Left forelimb (tissue), 1 donor: ENCODE measurements at regions not wholly inside any gene's neighbourhood (a gene's known extent, or its start where the extent isn't known, plus 50 kb on each side); places are given as distances from the start of the nearest gene placed in this dataset.
"Not testable (repeated sequence)": the region's sequence is repeated elsewhere in the genome, so short reads cannot be mapped to it uniquely, and the experiment has no call there.

ENCODE experiments used
- DNase-seq: peaks from one replicate; pipeline ENCODE4 v3.0.0-alpha.2; 2018; ENCODE audit warnings: low spot score

- DNase-seq = no peak
Measured at GRCh38 chr10:44102726-44103255, 282.1 kb downstream of the CXCL12 start.

- no peak for DNase-seq
Measured at GRCh38 chr10:44101082-44101481, 283.8 kb downstream of the CXCL12 start.

GRCh38 chr10:44099511-44099910 lies 285.4 kb downstream of the CXCL12 start:
- no peak for DNase-seq

GRCh38 chr10:44096217-44096616 lies 288.7 kb downstream of the CXCL12 start:
- DNase-seq = not testable (repeated sequence)

GRCh38 chr10:44089671-44090070 lies 295.2 kb downstream of the CXCL12 start:
- DNase-seq = no peak

DNA sequence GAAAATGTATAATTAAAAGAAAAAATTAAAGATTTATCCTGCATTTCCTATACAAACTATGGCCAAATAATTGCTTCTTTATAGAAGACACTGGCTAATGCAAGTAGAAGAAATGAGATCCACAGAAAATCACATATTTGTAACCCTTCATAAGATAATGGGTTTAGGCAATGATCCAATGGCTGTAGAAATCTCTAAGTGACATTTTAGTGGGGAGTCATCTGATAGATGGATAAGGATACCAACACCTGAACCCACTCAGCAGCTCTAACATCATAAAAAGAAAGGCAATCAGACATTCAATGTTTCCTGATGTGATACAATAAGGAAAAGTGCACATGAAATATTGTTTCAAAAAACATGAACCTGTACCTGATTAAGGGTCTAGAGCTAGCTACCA lies 297.5 kb downstream of the CXCL12 start:
- DNase-seq = no peak

DNA sequence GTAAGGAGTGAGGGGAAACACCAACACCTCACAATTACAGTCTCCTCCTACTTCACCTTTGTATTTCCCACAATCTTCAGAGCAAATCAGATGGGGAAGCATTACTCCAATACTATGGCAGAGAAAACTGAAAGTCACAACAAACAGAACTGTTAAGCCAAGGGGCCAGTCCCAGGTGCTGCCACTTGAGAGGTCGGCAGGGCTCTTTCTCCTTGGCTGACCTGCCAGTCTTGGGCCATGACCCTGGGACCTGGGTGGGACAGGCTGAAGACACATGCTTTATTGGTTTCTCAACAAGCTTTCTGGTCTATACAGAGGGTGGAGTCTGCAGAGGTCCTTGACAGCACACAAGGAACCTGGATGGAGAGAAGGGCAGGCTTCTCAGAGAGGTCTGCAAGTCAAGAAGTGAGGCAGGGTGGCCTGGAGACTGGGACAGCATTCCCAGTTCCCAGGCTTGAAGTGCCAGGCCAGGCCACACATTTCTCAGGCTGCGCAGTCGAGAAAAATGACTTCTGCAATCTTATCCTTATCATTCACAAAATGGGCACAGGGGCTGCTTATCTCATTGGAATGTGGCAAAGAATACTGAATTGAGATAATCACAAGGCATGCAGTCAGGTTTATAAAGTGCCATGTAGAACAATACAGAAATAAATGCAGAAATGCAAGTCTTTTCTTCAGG lies 301.0 kb downstream of the CXCL12 start:
- DNase-seq = no peak

DNA sequence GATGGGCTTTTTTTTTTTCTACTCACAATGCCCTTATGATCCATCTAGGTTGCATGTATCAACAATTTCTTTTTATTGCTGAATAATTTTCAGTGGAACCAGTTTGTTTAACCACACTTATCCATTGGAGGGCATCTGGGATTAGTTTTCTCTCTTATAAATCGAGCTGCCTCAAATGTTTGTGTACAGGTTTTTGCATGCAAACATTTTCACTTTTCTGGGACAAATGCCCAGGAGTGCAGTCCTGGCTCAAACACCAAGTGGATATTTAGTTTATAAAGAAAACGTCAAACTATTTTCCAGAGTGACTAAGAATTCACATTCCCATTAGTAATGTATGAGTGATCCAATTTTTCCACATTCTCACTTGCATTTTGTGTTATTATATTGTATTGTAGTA lies 313.4 kb downstream of the CXCL12 start:
- DNase-seq = no peak

- no peak for DNase-seq
Measured at GRCh38 chr10:44070282-44070681, 314.6 kb downstream of the CXCL12 start.

DNA sequence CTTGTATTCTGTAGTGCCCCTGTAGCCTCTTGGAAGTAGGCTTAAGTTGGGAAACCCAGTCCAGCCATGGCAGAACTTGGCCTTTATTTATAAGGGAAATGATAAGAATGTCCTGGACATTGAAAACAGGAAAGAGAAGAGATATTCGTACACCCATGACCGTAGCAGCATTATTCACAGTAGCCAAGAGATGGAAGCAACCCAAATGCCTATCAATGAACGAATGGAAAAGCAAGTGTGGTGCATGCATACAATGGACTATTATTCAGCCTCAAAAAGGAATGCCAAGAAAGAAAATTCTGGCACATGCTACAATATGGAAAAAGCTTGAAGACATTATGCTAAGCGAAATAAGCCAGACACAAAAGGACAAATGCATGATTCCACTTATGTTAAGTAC lies 315.3 kb downstream of the CXCL12 start:
- no peak for DNase-seq

DNA sequence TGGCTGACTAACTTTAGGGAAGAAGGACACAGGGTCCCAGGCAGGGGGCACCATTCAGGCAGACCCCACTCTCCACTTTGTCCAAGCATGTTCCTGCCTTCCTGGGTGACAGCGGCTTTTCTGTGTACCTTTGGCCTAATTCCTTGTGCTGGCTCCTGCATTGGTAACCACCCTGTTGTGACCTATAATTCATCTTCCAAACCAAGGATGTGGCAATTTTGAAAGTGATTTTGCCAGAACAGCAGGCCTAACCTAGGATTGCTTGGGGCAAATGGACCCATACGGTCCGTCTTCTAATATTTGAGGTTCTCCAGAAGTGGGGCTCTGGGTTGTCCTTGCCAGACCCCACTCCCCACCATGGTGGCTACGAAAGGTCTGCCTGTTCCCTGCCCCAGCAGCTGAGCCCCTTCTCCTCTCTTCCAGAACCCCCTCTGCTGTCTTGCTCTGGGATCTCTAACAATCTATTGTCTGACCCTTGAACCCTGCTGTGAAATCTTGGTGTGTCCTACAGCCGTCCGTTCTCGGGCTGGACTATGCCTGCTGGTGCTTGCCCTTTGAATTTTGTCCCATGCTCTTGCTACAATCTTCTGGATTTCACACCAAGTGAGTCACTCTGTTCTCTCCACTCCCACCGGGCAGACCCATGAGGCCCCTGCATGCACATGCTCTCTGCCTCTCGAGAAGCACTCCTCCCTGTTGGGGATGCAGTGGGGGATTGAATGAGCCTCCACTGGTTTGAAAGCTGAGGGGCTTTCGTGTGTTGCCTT lies 316.0 kb downstream of the CXCL12 start:
- no peak for DNase-seq

- no peak for DNase-seq
Measured at GRCh38 chr10:44067432-44067831, 317.5 kb downstream of the CXCL12 start.

DNA sequence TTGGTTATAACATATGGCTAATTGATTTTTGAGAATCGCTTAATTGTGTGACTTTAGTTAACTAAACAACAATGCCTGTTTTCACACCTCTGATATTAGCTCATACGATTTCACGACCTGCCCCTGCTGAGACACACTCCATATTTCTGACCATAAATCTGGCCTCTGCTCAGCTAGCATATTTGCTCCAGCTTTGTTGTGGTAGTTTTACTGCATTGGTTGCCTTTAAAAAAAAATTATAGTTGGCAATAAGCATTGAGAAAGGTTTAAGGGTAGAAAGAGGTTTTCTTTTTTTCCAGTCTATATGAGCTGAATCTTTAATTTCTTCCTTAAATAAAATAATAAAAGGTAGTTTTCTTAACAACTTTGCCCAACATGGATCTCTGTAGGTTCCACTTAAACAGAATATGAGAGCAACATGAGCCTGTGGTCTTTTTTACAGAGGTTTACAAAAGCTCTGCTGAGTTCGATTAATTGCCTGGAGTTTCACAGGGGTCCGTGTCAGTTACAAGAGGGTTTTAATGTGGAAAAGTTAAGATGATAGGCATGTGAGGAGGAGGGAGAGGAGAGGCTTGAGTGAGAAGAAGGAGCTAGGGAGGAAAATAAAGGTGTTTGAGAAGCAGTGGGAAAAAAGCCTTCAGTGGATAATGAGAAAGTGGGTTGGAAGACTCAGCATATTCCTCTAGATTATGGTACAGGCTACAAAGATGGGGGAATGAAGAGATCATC lies 318.2 kb downstream of the CXCL12 start:
- DNase-seq = no peak

DNA sequence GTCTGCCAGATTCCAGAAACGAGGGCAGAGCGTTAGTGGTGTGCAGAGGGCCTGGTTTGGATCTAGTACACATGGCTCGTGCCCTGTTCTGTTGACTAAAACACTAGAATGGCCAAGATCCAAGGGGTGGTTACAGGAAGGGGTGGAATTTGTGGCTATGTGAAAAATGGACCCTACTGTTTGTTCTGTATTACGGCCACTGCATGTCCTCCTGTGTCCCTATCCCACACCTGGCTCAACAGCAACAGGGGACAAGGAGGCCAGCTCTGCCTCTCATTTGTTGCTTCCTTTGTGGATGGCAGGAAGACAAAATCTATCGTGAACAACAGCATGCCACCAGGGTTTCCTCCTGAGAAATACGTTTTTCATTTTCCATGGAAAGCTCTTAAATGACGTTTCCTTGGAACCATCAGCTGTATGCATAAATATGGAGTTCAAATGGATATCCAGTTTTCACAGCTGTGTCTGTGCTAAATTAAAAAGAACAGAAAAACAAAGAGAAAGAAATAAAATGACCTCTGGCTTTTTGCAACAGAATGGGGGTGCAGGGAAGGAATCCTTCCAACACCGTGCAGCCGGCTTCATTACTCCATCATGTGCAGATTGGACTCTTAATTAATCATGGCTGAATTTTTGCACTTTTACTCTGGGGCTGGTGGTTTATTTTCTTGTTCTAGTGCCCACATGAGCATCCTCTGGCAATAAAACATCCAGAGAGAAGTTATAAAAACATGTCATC lies 318.9 kb downstream of the CXCL12 start:
- no peak for DNase-seq

DNA sequence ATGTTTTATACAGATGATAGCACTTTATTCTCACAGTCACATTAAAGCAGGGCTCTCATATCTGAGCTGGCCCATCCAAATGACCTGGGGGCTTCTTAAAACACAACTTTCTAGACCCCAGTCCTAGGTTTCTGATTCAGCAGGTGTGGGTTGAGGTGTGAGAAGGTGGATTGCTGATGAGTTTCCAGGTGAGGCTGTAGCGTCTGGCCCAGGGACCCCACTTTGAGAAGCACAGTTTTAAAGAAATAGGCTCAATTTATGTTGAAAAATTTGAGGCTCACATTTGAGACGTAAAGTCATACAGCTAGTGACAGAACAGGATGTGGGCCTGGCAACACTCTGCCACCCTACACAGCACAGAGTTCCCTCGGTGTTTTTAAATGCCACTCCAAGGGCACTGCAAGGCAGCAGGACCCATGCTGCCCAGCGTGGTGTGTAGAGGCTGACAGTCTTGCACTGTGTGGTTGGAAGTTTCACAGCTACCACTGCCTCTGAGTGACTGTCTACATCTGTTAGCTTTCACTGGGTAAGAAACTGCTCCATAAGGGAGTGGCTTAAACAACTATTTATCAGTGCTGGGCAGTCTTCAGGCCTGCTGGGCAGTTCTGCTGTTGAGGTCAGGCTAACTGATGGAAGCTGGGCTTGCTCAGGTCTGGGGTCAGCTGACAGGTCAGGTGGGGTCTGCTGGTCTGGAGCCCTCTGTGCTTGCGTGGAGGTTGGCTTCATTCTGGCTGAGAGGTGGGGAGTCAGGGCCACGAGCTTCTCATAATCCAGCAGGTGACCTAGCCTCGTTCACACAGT lies 319.7 kb downstream of the CXCL12 start:
- DNase-seq = no peak

DNA sequence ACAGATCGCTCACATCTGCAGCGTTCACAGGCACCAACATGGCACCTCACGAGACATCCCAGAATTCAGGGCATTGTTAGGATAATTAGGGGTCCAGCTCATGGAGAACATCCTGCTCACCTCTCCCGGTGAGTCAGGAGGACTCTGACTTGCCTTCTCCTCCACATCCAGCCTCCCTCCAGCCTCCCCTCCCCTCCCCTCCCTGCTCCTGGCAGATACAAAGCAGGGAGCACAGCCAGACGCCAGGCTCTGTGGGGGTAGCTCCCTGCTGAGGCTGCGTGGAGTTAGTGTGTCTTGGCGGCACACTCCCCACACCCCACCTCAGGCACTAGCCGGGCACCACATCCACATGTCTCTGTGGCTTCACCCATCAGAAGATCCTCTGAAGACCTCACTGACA lies 320.6 kb downstream of the CXCL12 start:
- DNase-seq = no peak

DNA sequence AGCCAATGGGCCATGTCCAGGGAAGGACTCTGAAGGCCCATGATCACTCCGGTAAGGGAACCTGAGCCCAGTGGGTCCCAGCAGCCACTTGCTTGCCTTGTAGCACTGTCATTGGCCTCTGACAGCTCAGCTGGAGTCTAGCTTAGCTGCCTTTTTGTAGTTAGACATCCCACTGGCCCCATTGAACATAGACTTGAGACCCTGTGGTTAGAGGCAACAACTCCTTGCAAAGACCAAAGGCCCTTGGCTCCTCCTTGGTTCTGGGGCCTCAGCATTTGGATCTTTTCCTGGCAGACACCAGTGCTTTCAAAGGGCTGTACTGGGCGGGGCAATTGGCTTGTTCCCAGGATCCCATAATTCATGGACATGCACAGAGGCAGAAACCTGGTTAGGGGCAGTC lies 321.2 kb downstream of the CXCL12 start:
- no peak for DNase-seq

- no peak for DNase-seq
Measured at GRCh38 chr10:44060719-44061118, 324.2 kb downstream of the CXCL12 start.

DNA sequence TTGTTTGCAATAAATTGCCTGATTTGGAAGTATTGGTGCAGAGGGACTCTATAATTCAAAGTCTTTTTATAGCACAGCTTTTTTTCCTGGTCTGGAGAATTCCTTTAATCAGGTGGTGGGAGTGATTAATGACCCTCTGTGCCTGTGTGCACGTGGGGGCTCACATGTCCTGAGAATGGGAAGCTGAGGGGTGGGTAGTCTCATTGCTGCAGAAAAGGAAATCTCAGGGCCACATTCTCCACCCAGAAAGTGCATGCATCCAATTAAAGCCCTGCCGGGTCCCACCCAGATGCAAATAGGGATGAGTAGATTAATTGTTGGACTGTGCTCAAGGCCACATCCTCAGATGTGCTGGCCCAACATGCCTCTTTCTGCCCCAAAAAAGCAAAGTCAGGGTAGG lies 324.7 kb downstream of the CXCL12 start:
- no peak for DNase-seq

DNA sequence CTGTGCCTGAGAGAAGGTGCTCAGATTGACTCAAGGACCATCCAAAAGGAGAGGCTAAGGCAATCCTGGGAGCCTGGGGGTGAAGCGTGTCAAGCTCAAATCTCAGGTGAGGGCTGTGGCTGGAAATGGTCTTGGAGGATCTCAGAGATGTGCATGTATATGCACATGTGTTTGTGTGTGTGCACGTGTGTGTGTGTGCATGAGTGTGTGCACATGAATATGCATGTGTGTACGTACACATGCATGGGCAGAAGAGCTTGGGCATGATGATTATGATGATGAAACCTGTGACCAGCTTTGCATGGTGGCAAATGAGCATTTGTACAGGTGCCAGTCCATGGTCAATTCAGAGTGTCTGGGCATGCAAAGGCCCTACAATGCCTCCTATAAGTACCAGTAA lies 326.6 kb downstream of the CXCL12 start:
- no peak for DNase-seq
